CD4-positive, alpha-beta memory T cell (primary cell): ENCODE measurements at regions not wholly inside any gene's neighbourhood (a gene's known extent, or its start where the extent isn't known, plus 50 kb on each side); places are given as distances from the start of the nearest gene placed in this dataset.

ENCODE experiments used
- CTCF ChIA-PET: fragments of 350-600 bp; sonication (Branson Sonifier 250); formaldehyde crosslinking; loops from one replicate; lab custom pipeline; 2021; ENCODE audit warnings: inconsistent platforms; ENCODE audit not compliant: partially characterized antibody; lab: Charles Lee
- POLR2A ChIA-PET: fragments of 350-600 bp; sonication (Branson Sonifier 250); formaldehyde crosslinking; loops from one replicate; lab custom pipeline; 2021; ENCODE audit not compliant: partially characterized antibody; lab: Charles Lee
- DNase-seq, 5 donors: peaks; one replicate each; pipeline versions ENCODE4 v3.0.0 to v3.0.0-alpha.2; 2020 to 2022; ENCODE audit warnings: mixed read lengths in 1 of 5
- H3K27ac ChIP-seq: one replicate; pipeline ENCODE4 v1.7.0; 2013; ENCODE audit warnings: low read depth, low read length
- H3K27me3 ChIP-seq: 2 replicates; pipeline ENCODE4 v1.7.0; 2013; ENCODE audit warnings: mild to moderate bottlenecking, low read length, moderate library complexity; ENCODE audit not compliant: insufficient read depth
- H3K36me3 ChIP-seq: 2 replicates; pipeline ENCODE4 v1.7.0; 2013; ENCODE audit warnings: mild to moderate bottlenecking, low read length, moderate library complexity; ENCODE audit not compliant: insufficient read depth
- H3K4me1 ChIP-seq: 2 replicates; pipeline ENCODE4 v1.7.0; 2013; ENCODE audit warnings: mild to moderate bottlenecking, low read length, moderate library complexity; ENCODE audit not compliant: insufficient read depth
- H3K4me3 ChIP-seq, 2 donors: one replicate each; pipeline ENCODE4 v1.7.0; 2013; ENCODE audit warnings: low read length in 2 of 2, mild to moderate bottlenecking in 1 of 2
- H3K9me3 ChIP-seq, 2 donors: one replicate each; pipeline ENCODE4 v1.7.0; 2013; ENCODE audit warnings: low read length in 2 of 2, control low read depth in 1 of 2; ENCODE audit not compliant: control insufficient read depth in 1 of 2
- H3K27ac Mint-ChIP-seq, 7 donors: one replicate each; pipeline ENCODE4 v1.8.0; 2020 to 2021; ENCODE audit warnings: mixed read lengths in 7 of 7, mild to moderate bottlenecking in 6 of 7, inconsistent platforms in 3 of 7, moderate library complexity in 3 of 7
- H3K27me3 Mint-ChIP-seq, 2 donors: one replicate each; pipeline ENCODE4 v1.8.0; 2020 to 2021; ENCODE audit warnings: mixed read lengths in 2 of 2
- H3K36me3 Mint-ChIP-seq, 2 donors: one replicate each; pipeline ENCODE4 v1.8.0; 2020 to 2021; ENCODE audit warnings: mixed read lengths in 2 of 2, inconsistent platforms in 1 of 2, mild to moderate bottlenecking in 1 of 2
- H3K4me1 Mint-ChIP-seq, 4 donors: one replicate each; pipeline ENCODE4 v1.8.0; 2020 to 2021; ENCODE audit warnings: mixed read lengths in 4 of 4, mild to moderate bottlenecking in 1 of 4
- H3K4me3 Mint-ChIP-seq, 8 donors: one replicate each; pipeline ENCODE4 v1.8.0; 2020 to 2021; ENCODE audit warnings: mixed read lengths in 8 of 8, mild to moderate bottlenecking in 7 of 8, moderate library complexity in 6 of 8, inconsistent platforms in 3 of 8
- H3K9me3 Mint-ChIP-seq, 8 donors: one replicate each; pipeline ENCODE4 v1.8.0; 2020 to 2021; ENCODE audit warnings: mixed read lengths in 8 of 8, mild to moderate bottlenecking in 5 of 8, inconsistent platforms in 3 of 8, moderate library complexity in 1 of 8
- intact Hi-C: fragments of 100-400 bp; cut with micrococcal nuclease; formaldehyde crosslinking; loops from one replicate; pipeline ENCODE4 v1.15.1; 2023

DNA sequence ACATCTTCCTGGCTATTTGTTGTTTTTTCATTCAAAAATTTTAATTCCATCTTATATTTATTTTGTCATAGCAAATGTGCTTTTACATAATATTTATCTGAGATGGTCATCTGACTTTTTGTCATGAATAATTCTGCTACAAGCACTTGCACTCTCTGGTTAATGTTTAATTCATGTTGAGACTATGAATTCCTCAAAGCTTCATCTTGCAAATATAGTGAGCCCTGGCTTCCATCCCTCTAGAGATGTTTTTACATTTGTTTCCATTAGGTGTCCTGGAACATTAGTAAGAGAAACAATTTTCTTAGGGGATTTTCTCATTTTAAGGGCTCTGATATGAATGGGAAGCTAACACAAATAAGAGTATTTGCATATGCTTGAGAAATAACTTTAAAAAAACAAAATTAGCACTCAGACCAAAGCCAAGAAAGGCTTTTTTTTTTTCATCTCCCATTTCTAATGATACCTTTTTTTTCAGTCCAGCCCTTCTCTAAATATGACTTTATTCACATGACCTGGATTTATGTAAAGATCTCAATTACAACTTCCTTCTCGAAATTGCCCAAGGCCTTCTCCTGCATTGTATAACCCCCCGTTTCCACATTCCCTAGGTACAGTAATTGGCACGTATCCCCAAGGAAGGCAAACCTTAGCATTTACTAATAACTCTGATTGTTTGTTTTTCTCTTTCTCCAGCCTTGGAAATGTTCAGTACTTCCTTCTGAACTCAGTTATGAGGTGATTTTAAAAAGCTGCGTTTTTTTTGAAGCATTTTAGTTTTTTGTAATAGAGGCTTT lies 797.0 kb upstream of the GJE1 start:
- peaks cover 0 to 2% (median 0%) of the 10 kb centered on the region in 8 donors for H3K9me3 Mint-ChIP-seq
- no peaks in the 10 kb centered on the region for H3K4me1 Mint-ChIP-seq
- ChIA-PET CTCF (no interaction called here), POLR2A (no interaction called here)
- Histone ChIP-seq H3K36me3 (no peaks in the 10 kb centered on the region), H3K4me1 (no peaks in the 10 kb centered on the region), H3K4me3 (no peak overlapping the region), H3K9me3 (no peaks in the 10 kb centered on the region), H3K27me3 (no peaks in the 10 kb centered on the region), H3K27ac (no peak overlapping the region)
- peaks cover 0 to 6% of the 10 kb centered on the region in 2 donors for H3K27me3 Mint-ChIP-seq
- H3K27ac Mint-ChIP-seq: no peak overlapping the region
- H3K4me3 Mint-ChIP-seq: no peak overlapping the region
- intact Hi-C loops: no loop called here
- H3K36me3 Mint-ChIP-seq: no peaks in the 10 kb centered on the region
- no peak for DNase-seq

DNA sequence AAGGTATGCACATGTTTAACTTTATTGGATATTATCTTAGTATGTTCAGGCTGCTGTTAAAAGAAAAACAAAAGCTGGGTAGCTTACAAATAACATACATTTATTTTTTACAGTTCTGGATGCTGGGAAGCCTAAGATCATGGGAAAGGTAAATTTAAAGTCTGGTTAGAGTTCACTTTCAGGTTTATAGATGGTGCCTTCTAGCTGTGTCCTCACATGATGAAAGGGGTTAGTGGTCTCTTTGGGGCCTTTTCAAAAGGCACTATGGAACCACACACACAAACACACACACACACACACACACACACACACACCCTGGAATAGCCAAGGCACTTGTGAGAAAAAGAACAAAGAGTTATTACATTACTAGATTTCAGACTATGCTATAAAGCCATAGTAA lies 805.8 kb upstream of the GJE1 start:
- intact Hi-C loops: loop anchor here (5.0 kb wide), 1 partner anchor 155 kb away; no protein-coding TSS in a partner anchor
- ChIA-PET CTCF (no interaction called here), POLR2A (interaction anchor here (0.9 kb wide), 1 partner anchor 156 kb away, joined by 3 read pairs; no protein-coding TSS in a partner anchor)
- H3K4me1 Mint-ChIP-seq: peaks cover 6 to 11% (median 9%) of the 10 kb centered on the region in 4 donors
- H3K4me3 Mint-ChIP-seq: peak overlapping the region; percentile 27 to 85 (median 68)
- no peaks in the 10 kb centered on the region for H3K9me3 ChIP-seq
- peak overlapping the region in 4 of 7 donors; percentile 15 to 57 (median 32) for H3K27ac Mint-ChIP-seq
- no peak overlapping the region for H3K4me3 ChIP-seq
- H3K27ac ChIP-seq: no peak overlapping the region
- H3K36me3 Mint-ChIP-seq: no peaks in the 10 kb centered on the region
- no peaks in the 10 kb centered on the region for H3K4me1 ChIP-seq
- H3K9me3 Mint-ChIP-seq: peaks cover 0 to 2% (median 0%) of the 10 kb centered on the region in 8 donors
- DNase-seq: peak in 1 of 5 donors; percentile 0
- H3K27me3 Mint-ChIP-seq: no peaks in the 10 kb centered on the region
- H3K27me3 ChIP-seq: no peaks in the 10 kb centered on the region
- H3K36me3 ChIP-seq: no peaks in the 10 kb centered on the region

DNA sequence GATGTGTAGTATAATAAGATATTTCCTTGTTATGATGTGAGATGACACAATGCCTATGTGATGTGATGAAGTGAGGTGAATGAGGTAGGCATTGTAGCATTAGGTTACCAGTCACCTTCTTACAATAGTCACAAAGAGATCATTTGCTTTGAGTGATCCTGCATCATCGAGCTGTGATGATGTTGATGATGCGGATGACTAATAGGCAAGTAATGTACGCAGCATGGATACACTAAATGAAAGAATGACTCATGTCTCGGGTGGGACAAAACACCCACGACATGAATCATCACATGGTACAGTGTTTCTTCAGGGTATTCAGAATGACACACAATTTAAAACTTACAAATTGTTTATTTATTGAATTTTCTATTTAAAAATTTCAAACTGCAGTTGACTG lies 806.3 kb upstream of the GJE1 start:
- no peak overlapping the region for H3K27ac ChIP-seq
- no peaks in the 10 kb centered on the region for H3K4me1 ChIP-seq
- Mint-ChIP-seq H3K27ac (peak overlapping the region in 3 of 7 donors; percentile 15 to 45 (median 19)), H3K9me3 (peaks cover 0 to 2% (median 0%) of the 10 kb centered on the region in 8 donors), H3K4me1 (peaks cover 6 to 11% (median 9%) of the 10 kb centered on the region in 4 donors), H3K27me3 (no peaks in the 10 kb centered on the region), H3K4me3 (peak overlapping the region; percentile 27 to 85 (median 68)), H3K36me3 (no peaks in the 10 kb centered on the region)
- DNase-seq: peak; percentile 23 to 86 (median 39)
- intact Hi-C loops: loop anchor here (5.0 kb wide), 1 partner anchor 156 kb away; no protein-coding TSS in a partner anchor
- CTCF ChIA-PET: no interaction called here
- H3K27me3 ChIP-seq: no peaks in the 10 kb centered on the region
- H3K36me3 ChIP-seq: no peaks in the 10 kb centered on the region
- POLR2A ChIA-PET: interaction anchor here (0.9 kb wide), 1 partner anchor 157 kb away, joined by 3 read pairs; no protein-coding TSS in a partner anchor
- H3K9me3 ChIP-seq: no peaks in the 10 kb centered on the region
- no peak overlapping the region for H3K4me3 ChIP-seq

DNA sequence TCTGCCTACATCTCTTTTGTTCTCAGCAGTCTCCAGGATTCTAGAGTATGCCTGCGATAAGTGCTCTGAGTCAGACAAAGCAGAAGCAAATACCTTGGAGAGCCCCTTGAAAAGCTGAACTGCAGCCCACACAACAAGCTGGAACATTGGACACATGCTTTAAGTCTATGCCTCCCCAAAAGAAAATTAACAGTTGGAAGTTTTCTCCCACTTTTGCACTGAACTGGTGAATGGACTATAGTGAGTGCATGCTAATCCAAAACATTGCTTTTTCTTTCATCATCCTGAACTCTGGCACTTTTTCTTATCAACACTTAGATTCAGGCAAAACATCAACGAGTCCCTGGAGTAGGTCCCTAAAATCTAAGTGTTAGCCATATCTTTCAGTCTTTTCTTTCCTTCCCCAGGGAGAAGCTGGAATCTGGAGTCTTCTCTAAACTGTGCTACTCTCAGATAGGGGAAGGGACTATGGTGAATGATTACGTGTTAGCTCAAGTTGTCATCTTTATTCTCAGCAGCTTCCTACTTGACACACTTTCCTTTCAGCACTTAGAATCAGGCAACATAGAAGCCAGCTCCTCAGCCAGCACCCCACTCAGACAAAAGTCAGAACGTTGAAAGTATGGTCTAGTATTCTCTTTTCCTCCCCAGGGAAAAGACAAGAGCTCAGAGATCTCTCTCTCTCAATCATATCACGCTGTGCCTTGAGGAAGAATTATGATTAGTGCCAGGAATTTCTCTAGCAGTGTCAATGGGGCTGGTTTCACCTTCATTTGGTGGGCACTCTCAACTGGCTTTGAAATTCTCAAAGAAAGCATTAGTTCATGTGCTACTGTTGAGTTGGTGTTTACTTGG lies 811.0 kb upstream of the GJE1 start:
- H3K36me3 Mint-ChIP-seq: no peaks in the 10 kb centered on the region
- H3K4me1 ChIP-seq: no peaks in the 10 kb centered on the region
- H3K27ac ChIP-seq: no peak overlapping the region
- no peaks in the 10 kb centered on the region for H3K9me3 ChIP-seq
- no peaks in the 10 kb centered on the region for H3K27me3 ChIP-seq
- no peak overlapping the region for H3K4me3 Mint-ChIP-seq
- H3K4me3 ChIP-seq: no peak overlapping the region
- no peaks in the 10 kb centered on the region for H3K36me3 ChIP-seq
- H3K27ac Mint-ChIP-seq: no peak overlapping the region
- intact Hi-C loops: no loop called here
- H3K9me3 Mint-ChIP-seq: no peaks in the 10 kb centered on the region
- peaks cover under 1 to 7% (median 3%) of the 10 kb centered on the region in 4 donors for H3K4me1 Mint-ChIP-seq
- POLR2A ChIA-PET: no interaction called here
- H3K27me3 Mint-ChIP-seq: no peaks in the 10 kb centered on the region
- no peak for DNase-seq
- CTCF ChIA-PET: no interaction called here

DNA sequence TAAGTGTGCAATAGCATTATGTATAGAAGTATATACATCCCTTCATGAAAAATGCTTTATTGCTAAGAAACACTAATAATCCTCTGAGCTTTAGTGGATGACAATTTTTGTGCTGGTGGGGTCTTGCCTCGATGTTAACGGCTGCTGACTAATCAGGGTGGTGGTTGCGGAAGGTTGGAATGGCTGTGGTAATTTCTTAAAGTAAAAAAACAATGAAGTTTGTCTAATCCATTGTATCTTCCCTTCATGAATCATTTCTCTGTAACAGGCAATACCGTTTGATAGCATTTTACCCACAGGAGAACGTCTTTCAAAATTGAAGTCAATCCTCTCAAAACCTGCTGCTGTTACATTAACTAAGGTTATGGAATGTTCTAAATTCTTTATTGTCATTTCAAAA lies 816.5 kb upstream of the GJE1 start:
- Histone ChIP-seq H3K36me3 (no peaks in the 10 kb centered on the region), H3K4me3 (no peak overlapping the region), H3K4me1 (no peaks in the 10 kb centered on the region), H3K9me3 (no peaks in the 10 kb centered on the region), H3K27me3 (no peaks in the 10 kb centered on the region), H3K27ac (no peak overlapping the region)
- CTCF ChIA-PET: no interaction called here
- H3K27ac Mint-ChIP-seq: no peak overlapping the region
- no peak for DNase-seq
- intact Hi-C loops: no loop called here
- no peaks in the 10 kb centered on the region for H3K9me3 Mint-ChIP-seq
- H3K27me3 Mint-ChIP-seq: no peaks in the 10 kb centered on the region
- H3K4me3 Mint-ChIP-seq: no peak overlapping the region
- no peaks in the 10 kb centered on the region for H3K4me1 Mint-ChIP-seq
- POLR2A ChIA-PET: no interaction called here
- no peaks in the 10 kb centered on the region for H3K36me3 Mint-ChIP-seq

DNA sequence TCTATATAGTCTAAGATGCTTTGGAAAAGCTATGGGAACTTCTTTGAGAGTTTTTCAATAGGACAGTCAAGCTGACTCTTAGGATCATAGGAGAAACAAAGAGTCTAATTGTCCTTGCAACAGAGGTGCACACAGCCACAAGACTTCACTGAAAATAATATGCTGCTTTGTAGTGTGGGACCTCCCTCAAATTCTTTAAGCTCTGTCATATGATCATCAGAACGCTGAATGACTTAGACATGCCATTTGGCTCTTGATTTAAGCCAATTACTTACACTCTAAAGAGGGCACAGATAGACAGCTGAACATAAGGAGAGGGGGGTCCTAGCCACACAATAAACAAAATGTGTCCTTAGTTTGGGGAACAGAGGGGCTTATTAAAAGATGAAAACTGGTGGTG lies 818.7 kb upstream of the GJE1 start:
- ChIA-PET POLR2A (no interaction called here), CTCF (no interaction called here)
- no peak overlapping the region for H3K27ac Mint-ChIP-seq
- intact Hi-C loops: no loop called here
- H3K4me3 Mint-ChIP-seq: no peak overlapping the region
- no peaks in the 10 kb centered on the region for H3K36me3 Mint-ChIP-seq
- no peak for DNase-seq
- H3K27me3 ChIP-seq: no peaks in the 10 kb centered on the region
- H3K4me1 ChIP-seq: no peaks in the 10 kb centered on the region
- H3K36me3 ChIP-seq: no peaks in the 10 kb centered on the region
- no peaks in the 10 kb centered on the region for H3K9me3 Mint-ChIP-seq
- H3K4me1 Mint-ChIP-seq: no peaks in the 10 kb centered on the region
- no peaks in the 10 kb centered on the region for H3K9me3 ChIP-seq
- no peak overlapping the region for H3K4me3 ChIP-seq
- H3K27ac ChIP-seq: no peak overlapping the region
- H3K27me3 Mint-ChIP-seq: no peaks in the 10 kb centered on the region

DNA sequence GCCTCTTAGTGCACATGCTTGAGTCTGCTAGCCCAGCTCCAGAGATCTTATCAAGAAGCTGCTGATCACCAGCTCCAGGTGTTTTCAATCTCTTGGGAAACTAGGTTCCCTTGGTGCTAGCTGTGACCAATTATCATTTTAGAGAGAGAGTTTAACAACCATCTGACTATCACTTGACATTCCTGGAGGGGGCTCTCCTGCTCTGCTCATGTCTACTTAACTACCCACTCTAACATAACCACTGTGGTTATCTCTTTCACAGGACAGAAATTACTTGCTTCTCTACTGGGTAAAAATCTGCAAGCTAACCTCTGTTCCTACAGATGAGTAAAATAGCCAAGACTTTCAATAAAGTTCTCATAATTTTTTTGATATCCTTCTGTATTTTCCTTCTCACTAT lies 823.4 kb upstream of the GJE1 start:
- CTCF ChIA-PET: no interaction called here
- H3K4me1 Mint-ChIP-seq: no peaks in the 10 kb centered on the region
- no peak for DNase-seq

More for the DNA sequence above, 823.4 kb upstream of the GJE1 start:
- no peaks in the 10 kb centered on the region for H3K36me3 Mint-ChIP-seq
- Histone ChIP-seq H3K27ac (no peak overlapping the region), H3K27me3 (no peaks in the 10 kb centered on the region), H3K9me3 (no peaks in the 10 kb centered on the region), H3K4me1 (no peaks in the 10 kb centered on the region), H3K4me3 (no peak overlapping the region), H3K36me3 (no peaks in the 10 kb centered on the region)
- H3K27ac Mint-ChIP-seq: no peak overlapping the region
- no peaks in the 10 kb centered on the region for H3K9me3 Mint-ChIP-seq
- POLR2A ChIA-PET: no interaction called here
- intact Hi-C loops: loop anchor here (1.0 kb wide), 1 partner anchor 253 kb away; no protein-coding TSS in a partner anchor
- peaks cover 0 to 2% of the 10 kb centered on the region in 2 donors for H3K27me3 Mint-ChIP-seq
- no peak overlapping the region for H3K4me3 Mint-ChIP-seq
